GM19035 (cell line): ENCODE measurements at regions not wholly inside any gene's neighbourhood (a gene's known extent, or its start where the extent isn't known, plus 50 kb on each side); places are given as distances from the start of the nearest gene placed in this dataset.
"Not testable (repeated sequence)": the region's sequence is repeated elsewhere in the genome, so short reads cannot be mapped to it uniquely, and the experiment has no call there.

Experiments used
- ATAC-seq: cut with Tn5 transposase; IDR thresholded peaks from one replicate; pipeline ENCODE4 v1.9.1; 2021; ENCODE audit not compliant: unreplicated experiment

DNA sequence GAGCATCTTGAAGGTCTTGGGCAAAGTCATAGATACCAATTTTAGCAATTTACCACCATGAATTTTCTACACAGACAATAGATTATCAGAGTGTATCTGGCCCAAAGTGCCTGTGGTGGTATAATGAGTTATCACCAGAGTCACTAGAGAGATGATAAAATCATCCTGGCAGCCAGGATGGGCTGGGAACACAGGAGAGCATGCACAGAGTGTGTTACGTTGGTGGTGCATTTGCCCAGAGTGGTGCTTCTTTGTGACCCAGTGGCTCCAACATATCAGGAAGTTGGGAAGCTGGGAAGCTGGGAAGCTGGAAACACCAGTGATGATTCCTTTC is 236.7 kb upstream of the PROX1 start:
- ATAC-seq = no peak

GRCh38 chr1:213759359-213760181 is 228.2 kb upstream of the PROX1 start:
- ATAC-seq = no peak

- no peak for ATAC-seq
Observed at GRCh38 chr1:213761845-213762407, 225.8 kb upstream of the PROX1 start.

DNA sequence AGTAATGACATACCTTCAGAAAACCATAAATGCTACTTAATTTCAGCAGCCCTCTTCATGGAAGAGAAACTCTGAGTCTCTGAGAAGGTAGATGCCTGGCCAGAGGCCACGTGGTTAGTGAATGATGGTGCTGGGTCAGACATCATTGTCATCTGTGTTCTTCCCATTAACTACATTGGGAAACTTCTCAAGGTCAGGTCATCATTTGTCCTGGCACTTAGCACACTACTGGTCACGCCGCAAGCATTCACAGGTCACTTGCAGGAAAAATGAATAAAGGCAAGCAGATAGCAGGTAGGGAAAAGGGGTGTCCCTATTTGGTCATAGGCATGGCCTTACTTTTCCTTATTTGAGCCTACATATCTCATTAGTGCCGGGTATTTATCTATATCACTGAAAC is 220.1 kb upstream of the PROX1 start:
- no peak for ATAC-seq

- ATAC-seq = no peak
Observed at GRCh38 chr1:213772128-213773063, 215.4 kb upstream of the PROX1 start.

- ATAC-seq = no peak
Observed at GRCh38 chr1:213773975-213774374, 213.8 kb upstream of the PROX1 start.

GRCh38 chr1:213776969-213777368 is 210.8 kb upstream of the PROX1 start:
- no peak for ATAC-seq

DNA sequence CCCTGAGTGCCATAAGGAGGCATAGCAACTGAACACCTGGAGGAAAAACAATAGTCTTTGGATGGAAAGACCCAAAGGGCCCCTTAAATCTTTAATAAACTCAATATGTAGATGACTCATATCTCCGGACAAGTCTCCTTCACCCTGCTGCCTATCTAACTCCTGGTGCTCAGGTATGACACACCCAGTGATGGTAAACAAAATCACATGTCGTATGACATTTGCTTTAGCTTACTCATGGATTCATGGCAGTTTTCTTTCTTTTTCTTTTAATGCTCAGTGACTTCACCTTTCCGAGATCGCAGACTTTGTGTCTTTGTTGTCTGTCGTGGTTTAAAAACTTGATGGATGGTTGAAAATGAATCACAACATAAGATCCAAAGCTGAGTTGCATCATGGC is 208.5 kb upstream of the PROX1 start:
- ATAC-seq = no peak

DNA sequence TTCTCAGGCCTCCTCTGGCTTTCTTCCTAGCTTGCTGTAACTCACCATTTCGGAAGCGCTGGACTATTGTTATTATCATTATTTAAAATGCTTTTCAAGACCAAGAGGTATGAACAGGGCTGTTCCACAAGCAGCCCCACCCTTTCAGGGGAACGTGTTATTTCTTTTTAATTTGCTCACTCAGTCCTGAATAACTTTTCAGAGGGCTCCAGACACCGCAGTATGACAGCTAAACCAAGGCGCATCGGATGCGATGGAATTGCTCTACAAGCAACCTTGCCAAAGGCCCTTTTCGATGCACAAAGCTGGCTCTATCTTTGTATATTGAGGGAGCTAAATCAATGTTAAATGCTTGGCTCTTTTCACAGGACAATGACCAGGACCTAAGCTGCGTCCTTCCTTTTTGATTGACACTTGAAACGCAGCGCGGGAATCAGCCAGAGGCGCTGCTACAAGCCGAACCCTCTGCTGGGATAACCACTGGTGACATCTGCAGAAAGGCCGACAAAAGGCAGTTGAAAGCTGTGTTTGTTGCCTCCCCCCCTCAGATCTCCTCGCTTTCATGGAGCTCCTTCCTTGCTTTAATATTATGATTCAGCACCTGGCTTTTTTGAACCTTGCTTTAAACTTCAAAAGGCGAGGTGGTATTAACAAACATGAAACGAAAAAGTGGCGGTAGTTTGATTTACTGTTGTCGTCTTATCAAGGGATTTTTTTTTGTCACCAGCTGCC is 204.7 kb upstream of the PROX1 start:
- no peak for ATAC-seq

GRCh38 chr1:213783893-213784292 is 203.9 kb upstream of the PROX1 start:
- no peak for ATAC-seq

GRCh38 chr1:213786683-213787082 is 201.1 kb upstream of the PROX1 start:
- ATAC-seq = no peak

DNA sequence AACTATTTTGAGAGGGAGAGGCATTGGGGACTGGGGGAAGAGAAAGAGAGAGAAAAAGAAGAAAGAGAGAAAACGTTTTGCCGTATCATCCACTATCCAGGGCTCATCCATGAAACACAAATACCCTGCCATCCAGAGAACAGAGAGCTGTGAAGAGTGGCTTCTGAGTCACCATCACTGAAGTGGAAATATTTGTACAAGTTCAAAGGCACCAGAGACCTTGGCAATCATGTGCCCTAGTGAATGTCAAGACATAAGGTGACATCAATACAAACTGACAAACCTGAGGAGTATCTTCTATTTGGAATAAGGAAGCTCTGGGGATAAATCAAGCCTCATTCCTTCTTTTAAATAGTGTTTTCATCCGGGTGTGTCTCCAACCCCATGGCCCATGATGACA is 197.2 kb upstream of the PROX1 start:
- no peak for ATAC-seq

DNA sequence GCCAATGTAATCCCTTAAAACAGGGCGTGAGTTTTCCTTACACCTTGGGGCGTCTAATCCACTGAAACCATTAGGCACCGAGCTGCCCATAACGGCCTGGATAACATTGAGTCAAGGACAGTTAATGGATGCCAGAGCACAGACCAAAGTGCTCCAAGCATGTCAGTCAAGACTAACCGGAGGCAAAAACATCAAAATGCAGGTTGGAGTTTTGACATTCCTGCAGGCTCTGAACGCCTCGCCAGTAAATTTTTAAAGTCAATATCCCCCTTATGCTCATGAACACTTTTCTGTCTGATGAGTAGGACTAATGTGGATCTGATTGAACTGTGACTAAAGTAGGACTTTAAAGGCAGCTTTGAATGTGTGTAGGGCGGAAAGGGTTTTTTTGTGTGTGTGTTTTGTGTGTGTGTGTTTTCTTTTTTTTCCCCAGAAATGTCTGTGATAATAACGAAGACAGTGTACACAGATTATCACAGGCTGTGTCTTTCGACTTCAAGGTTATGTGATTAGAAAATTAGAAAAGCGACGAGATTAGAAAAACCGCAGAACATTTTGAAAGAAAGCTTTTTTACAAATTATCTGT is 194.2 kb upstream of the PROX1 start:
- ATAC-seq = no peak

GRCh38 chr1:213796525-213796924 is 191.2 kb upstream of the PROX1 start:
- ATAC-seq = no peak

GRCh38 chr1:213808288-213808687 is 179.5 kb upstream of the PROX1 start:
- ATAC-seq = not testable (repeated sequence)

DNA sequence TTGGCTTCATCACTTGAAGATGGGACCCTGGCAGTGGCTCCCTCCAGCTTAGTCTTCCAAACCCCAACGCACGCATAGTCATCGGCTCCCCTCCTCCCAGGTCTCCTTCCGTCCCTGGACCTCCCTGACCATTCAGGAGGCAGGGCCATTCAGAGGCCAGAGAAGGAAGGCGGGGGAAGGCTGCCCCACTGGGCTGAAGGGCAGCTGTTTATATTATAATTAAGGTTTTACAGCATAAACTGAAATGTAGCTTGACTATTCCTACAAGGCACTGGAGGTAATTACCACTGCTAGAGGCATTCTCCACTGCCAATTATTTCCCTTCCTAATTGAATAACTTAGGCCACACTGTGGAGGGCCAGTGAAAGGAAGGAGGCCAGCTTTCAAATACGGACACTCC is 170.6 kb upstream of the PROX1 start:
- ATAC-seq = no peak

DNA sequence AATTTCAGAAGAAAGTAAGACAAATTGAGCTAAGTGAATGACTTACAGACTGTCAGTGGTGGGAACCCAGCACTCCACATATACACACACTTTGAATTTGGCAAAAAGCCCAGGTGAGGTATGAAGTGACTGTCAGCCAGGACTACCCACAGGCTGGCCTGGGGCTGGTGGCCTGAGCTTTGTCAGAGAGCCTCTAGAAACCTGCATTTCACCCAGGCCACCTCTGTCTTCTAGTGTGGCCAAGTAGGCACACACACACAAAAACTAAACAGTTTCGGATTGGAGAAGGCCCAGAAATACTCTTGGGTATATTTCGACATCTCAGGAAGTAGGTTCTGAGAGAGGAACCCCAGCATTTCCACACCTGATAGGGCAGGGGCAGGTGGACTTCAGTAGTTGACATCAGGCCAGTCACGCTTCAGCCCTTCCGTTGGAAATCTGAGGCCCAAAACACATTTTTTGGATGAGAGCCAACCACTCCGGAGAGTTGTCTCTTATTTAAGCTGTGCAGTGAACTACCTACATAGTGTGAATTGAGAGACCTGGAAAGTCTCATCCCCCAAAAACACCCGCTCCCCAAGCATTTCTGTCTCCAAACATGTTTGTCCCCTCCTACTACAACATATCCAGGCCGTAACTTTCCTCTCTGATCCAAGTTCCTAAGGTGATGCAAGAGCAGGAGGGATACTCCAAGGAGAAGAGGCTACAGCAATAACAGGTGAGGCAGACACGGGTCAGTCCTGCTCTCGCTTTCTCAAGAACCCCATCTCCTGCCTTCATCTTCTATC is 167.2 kb upstream of the PROX1 start:
- no peak for ATAC-seq

- ATAC-seq = no peak
Observed at GRCh38 chr1:213821175-213821942, 166.4 kb upstream of the PROX1 start.

- no peak for ATAC-seq
Observed at GRCh38 chr1:213821943-213822334, 165.8 kb upstream of the PROX1 start.
